IMR-90 (cell line): ENCODE measurements at regions not wholly inside any gene's neighbourhood (a gene's known extent, or its start where the extent isn't known, plus 50 kb on each side); places are given as distances from the start of the nearest gene placed in this dataset.

ENCODE experiments used
- ATAC-seq: fragments of 200-7000 bp; cut with Tn5 transposase; 2 replicates; pipeline ENCODE4 v1.9.1; 2020; ENCODE audit warnings: low read depth, mild to moderate bottlenecking, moderate library complexity
- BruUV-seq: library from RNA; stranded (reverse); fragments of 400-500 nt; replicated peaks from 2 replicates; lab custom pipeline; 2021; lab: Mats Ljungman, UMichigan
- CTCF ChIA-PET: fragments of 300-600 bp; formaldehyde crosslinking; extraction: SDS; loops from one replicate; lab custom pipeline; 2021; ENCODE audit warnings: antibody characterized with exemption; lab: Yijun Ruan, JAX
- POLR2A ChIA-PET: fragments of 300-600 bp; sonication (Branson Sonifier 250); formaldehyde crosslinking; loops from one replicate; lab custom pipeline; 2022; ENCODE audit warnings: antibody characterized with exemption; ENCODE audit not compliant: unreplicated experiment; lab: Charles Lee
- DNase-seq: peaks from one replicate; pipeline ENCODE4 v3.0.0; 2013
- H2AFZ ChIP-seq: replicated peaks from 2 replicates; pipeline ENCODE3; 2013; ENCODE audit warnings: low read length, mild to moderate bottlenecking; ENCODE audit not compliant: poor library complexity
- H2AK5ac ChIP-seq: 2 replicates; pipeline ENCODE4 v1.6.1; 2013; ENCODE audit warnings: low read depth, low read length, inconsistent platforms
- H2AK9ac ChIP-seq: replicated peaks from 2 replicates; pipeline ENCODE3; 2013; ENCODE audit warnings: mild to moderate bottlenecking, low read depth, low read length, moderate library complexity; ENCODE audit not compliant: poor library complexity
- H2BK120ac ChIP-seq: 2 replicates; pipeline ENCODE4 v1.6.1; 2013; ENCODE audit warnings: low read depth, low read length, inconsistent platforms
- H2BK15ac ChIP-seq: 3 replicates; pipeline ENCODE4 v1.6.1; 2013; ENCODE audit warnings: low read depth, low read length, inconsistent platforms
- H2BK20ac ChIP-seq: 2 replicates; pipeline ENCODE4 v1.6.1; 2013; ENCODE audit warnings: low read depth, mild to moderate bottlenecking, inconsistent platforms, low read length, moderate library complexity
- H2BK5ac ChIP-seq: 2 replicates; pipeline ENCODE4 v1.6.1; 2013; ENCODE audit warnings: mild to moderate bottlenecking, low read depth, low read length, inconsistent platforms; ENCODE audit not compliant: poor library complexity, severe bottlenecking
- H3K14ac ChIP-seq: replicated peaks from 2 replicates; pipeline ENCODE4 v1.6.1; 2013; ENCODE audit warnings: low read depth, low read length, inconsistent platforms
- H3K18ac ChIP-seq: 2 replicates; pipeline ENCODE4 v1.6.1; 2013; ENCODE audit warnings: low read depth, low read length, control low read depth
- H3K23ac ChIP-seq: 2 replicates; pipeline ENCODE4 v1.6.1; 2013; ENCODE audit warnings: low read depth, low read length, inconsistent platforms
- H3K27ac ChIP-seq: 2 replicates; pipeline ENCODE4 v1.5.1; 2013; ENCODE audit warnings: mild to moderate bottlenecking, control low read depth, low read length; ENCODE audit not compliant: insufficient read depth
- H3K27me3 ChIP-seq: 2 replicates; pipeline ENCODE4 v1.6.1; 2013; ENCODE audit warnings: low read length; ENCODE audit not compliant: control insufficient read depth, insufficient read depth
- H3K36me3 ChIP-seq: 2 replicates; pipeline ENCODE4 v1.6.1; 2013; ENCODE audit warnings: low read length, mixed read lengths; ENCODE audit not compliant: control insufficient read depth, insufficient read depth
- H3K4ac ChIP-seq: 2 replicates; pipeline ENCODE4 v1.6.1; 2013; ENCODE audit warnings: low read depth, low read length, inconsistent platforms
- H3K4me1 ChIP-seq: 2 replicates; pipeline ENCODE4 v1.6.1; 2013; ENCODE audit warnings: low read length, mixed read lengths; ENCODE audit not compliant: control insufficient read depth, insufficient read depth
- H3K4me2 ChIP-seq: 2 replicates; pipeline ENCODE4 v1.6.1; 2013; ENCODE audit warnings: low read depth, mild to moderate bottlenecking, control low read depth, low read length, moderate library complexity
- H3K4me3 ChIP-seq: 2 replicates; pipeline ENCODE4 v1.5.1; 2013; ENCODE audit warnings: low read depth, mild to moderate bottlenecking, control low read depth, low read length, moderate library complexity; ENCODE audit not compliant: insufficient read depth
- H3K56ac ChIP-seq: 2 replicates; pipeline ENCODE4 v1.6.1; 2013; ENCODE audit warnings: low read length, inconsistent platforms; ENCODE audit not compliant: insufficient read depth; ENCODE audit errors: extremely low read depth
- H3K79me1 ChIP-seq, 2 experiments: 2 replicates each; pipeline ENCODE4 v1.6.1; 2013; ENCODE audit warnings: low read length in 2 of 2, inconsistent platforms in 1 of 2, low read depth in 1 of 2
- H3K9ac ChIP-seq: 2 replicates; pipeline ENCODE4 v1.6.1; 2013; ENCODE audit warnings: low read depth, low read length, control low read depth
- H3K9me1 ChIP-seq: 2 replicates; pipeline ENCODE4 v1.6.1; 2013; ENCODE audit warnings: low read length, inconsistent platforms; ENCODE audit not compliant: insufficient read depth
- H3K9me3 ChIP-seq: 2 replicates; pipeline ENCODE4 v1.6.1; 2013; ENCODE audit warnings: low read length; ENCODE audit not compliant: control insufficient read depth, insufficient read depth
- H4K20me1 ChIP-seq: 2 replicates; pipeline ENCODE4 v1.6.1; 2013; ENCODE audit warnings: low read length, inconsistent platforms; ENCODE audit not compliant: insufficient read depth
- H4K5ac ChIP-seq: 2 replicates; pipeline ENCODE4 v1.6.1; 2013; ENCODE audit warnings: mild to moderate bottlenecking, low read depth, low read length, control low read depth
- H4K8ac ChIP-seq, 2 experiments: 2 replicates each; pipeline ENCODE4 v1.6.1; 2013; ENCODE audit warnings: low read depth in 2 of 2, low read length in 2 of 2, control low read depth in 1 of 2, inconsistent platforms in 1 of 2
- H4K91ac ChIP-seq: 2 replicates; pipeline ENCODE4 v1.6.1; 2013; ENCODE audit warnings: low read depth, low read length, inconsistent platforms; ENCODE audit not compliant: insufficient read depth
- BHLHE40 ChIP-seq: fragments of 150-350 bp; IDR thresholded peaks from 2 replicates; pipeline ENCODE4 v1.6.1; 2016; ENCODE audit warnings: mild to moderate bottlenecking, low read depth, low read length
- CEBPB ChIP-seq: IDR thresholded peaks from 2 replicates; pipeline ENCODE4 v1.6.1; 2012; ENCODE audit warnings: low read depth, low read length, improper control_type of control experiment
- CHD1 ChIP-seq: IDR thresholded peaks from 2 replicates; pipeline ENCODE4 v1.6.1; 2012; ENCODE audit warnings: low read depth, low read length, improper control_type of control experiment
- ELK1 ChIP-seq: fragments of 150-350 bp; IDR thresholded peaks from 2 replicates; pipeline ENCODE4 v1.6.1; 2016; ENCODE audit warnings: low read depth, mild to moderate bottlenecking, low read length, moderate library complexity, borderline replicate concordance
- FOS ChIP-seq: fragments of 150-350 bp; IDR thresholded peaks from 2 replicates; pipeline ENCODE4 v1.6.1; 2016; ENCODE audit warnings: low read depth, low read length
- MAFK ChIP-seq: IDR thresholded peaks from 2 replicates; pipeline ENCODE4 v1.6.1; 2012; ENCODE audit warnings: low read depth, low read length, improper control_type of control experiment
- MAZ ChIP-seq: IDR thresholded peaks from 2 replicates; pipeline ENCODE4 v1.6.1; 2012; ENCODE audit warnings: low read depth, mild to moderate bottlenecking, low read length, improper control_type of control experiment, moderate library complexity, borderline replicate concordance
- MXI1 ChIP-seq: IDR thresholded peaks from 2 replicates; pipeline ENCODE4 v1.6.1; 2012; ENCODE audit warnings: low read depth, mild to moderate bottlenecking, low read length, moderate library complexity, borderline replicate concordance
- NFE2L2 ChIP-seq: fragments of 150-350 bp; IDR thresholded peaks from 2 replicates; pipeline ENCODE4 v1.6.1; 2016; ENCODE audit warnings: low read depth, mild to moderate bottlenecking, low read length
- POLR2A ChIP-seq: IDR thresholded peaks from 2 replicates; pipeline ENCODE4 v1.6.1; 2012; ENCODE audit warnings: mild to moderate bottlenecking, low read depth, low read length
- RAD21 ChIP-seq: IDR thresholded peaks from 2 replicates; pipeline ENCODE4 v1.6.1; 2012; ENCODE audit warnings: low read length, improper control_type of control experiment
- RCOR1 ChIP-seq: IDR thresholded peaks from 2 replicates; pipeline ENCODE4 v1.6.1; 2012; ENCODE audit warnings: mild to moderate bottlenecking, low read length, improper control_type of control experiment; ENCODE audit not compliant: insufficient replicate concordance
- RFX5 ChIP-seq: IDR thresholded peaks from 2 replicates; pipeline ENCODE4 v1.8.0; 2012; ENCODE audit warnings: low read depth, mild to moderate bottlenecking, low read length, moderate library complexity
- SMC3 ChIP-seq: fragments of 150-350 bp; IDR thresholded peaks from 2 replicates; pipeline ENCODE4 v1.6.1; 2016; ENCODE audit warnings: low read depth, mild to moderate bottlenecking, antibody characterized with exemption, low read length, moderate library complexity
- USF2 ChIP-seq: fragments of 150-350 bp; IDR thresholded peaks from 2 replicates; pipeline ENCODE4 v1.6.1; 2017; ENCODE audit warnings: mild to moderate bottlenecking, antibody characterized with exemption, low read length, low read depth
- WGBS, 2 experiments: methylation state at CpG; one replicate each; pipeline versions ENCODE4 v1.1.5 to v1.1.7; 2013; ENCODE audit warnings: missing lambda C conversion rate in 2 of 2; ENCODE audit not compliant: insufficient read length in 1 of 2; ENCODE audit errors: extremely low coverage in 2 of 2; 5-methylcytosine and 5-hydroxymethylcytosine counted together
- dilution Hi-C: fragments of 300-500 bp; cut with HindIII; formaldehyde crosslinking; loops from one replicate; pipeline ENCODE4 v1.14.3; 2018; ENCODE audit warnings: low sequenced_read_pairs; ENCODE audit not compliant: unreplicated experiment
- in situ Hi-C: fragments of 300-500 bp; cut with MboI; formaldehyde crosslinking; loops from 3 replicates; pipeline ENCODE4 v1.14.3; 2019; ENCODE audit warnings: low sequenced_read_pairs, inconsistent platforms, mixed read lengths
- intact Hi-C: fragments of 100-400 bp; cut with micrococcal nuclease; formaldehyde crosslinking; loops from 2 replicates; pipeline ENCODE4 v1.10.0; 2022
- TF ChIP-seq, protein P1 (sequence below): conservative IDR thresholded peaks from 2 replicates; pipeline ENCODE4 v1.5.1; 2012; ENCODE audit warnings: mild to moderate bottlenecking, low read depth, low read length, improper control_type of control experiment

DNA sequence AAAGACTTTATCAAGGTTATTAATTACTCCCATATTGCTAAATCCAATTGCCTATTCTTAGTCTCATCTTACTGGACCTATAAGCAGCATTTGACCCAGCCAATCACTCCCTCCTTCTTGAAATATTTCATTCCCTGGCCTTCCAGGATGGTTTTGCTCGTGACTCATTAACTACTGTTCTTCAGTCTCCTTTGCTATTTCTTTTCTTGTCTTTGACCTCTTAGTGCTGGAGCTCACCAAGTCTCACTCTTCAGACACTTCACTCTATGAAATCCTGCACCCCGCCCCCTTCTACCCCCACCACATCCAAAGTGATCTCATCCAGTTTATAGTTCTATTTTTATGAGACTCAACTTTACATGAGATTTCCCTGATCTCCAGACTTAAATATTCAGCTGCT lies 803.1 kb upstream of the WWC1 start:
- Histone ChIP-seq H3K4me2 (no peak overlapping the region), H3K9ac (no peak overlapping the region), H3K79me1 (no peaks in the 10 kb centered on the region), H4K20me1 (no peaks in the 10 kb centered on the region), H3K4me3 (no peak overlapping the region), H4K8ac (no peak overlapping the region), H2AK9ac (no peak overlapping the region), H3K9me1 (no peaks in the 10 kb centered on the region), H2BK20ac (no peak overlapping the region), H2BK120ac (no peak overlapping the region), H3K18ac (no peak overlapping the region), H2AK5ac (no peak overlapping the region), H3K9me3 (no peaks in the 10 kb centered on the region), H3K56ac (no peak overlapping the region), H3K14ac (no peak overlapping the region), H3K23ac (no peak overlapping the region), H3K4ac (no peak overlapping the region), H4K5ac (no peak overlapping the region), H3K4me1 (no peaks in the 10 kb centered on the region), H3K27me3 (no peaks in the 10 kb centered on the region), H3K36me3 (no peaks in the 10 kb centered on the region), H3K27ac (no peak overlapping the region), H2AFZ (no peak overlapping the region), H2BK15ac (no peak overlapping the region), H4K91ac (no peak overlapping the region), H2BK5ac (no peak overlapping the region)
- intact Hi-C loops = no loop called here
- CTCF ChIA-PET = no interaction called here
- TF ChIP-seq MAFK (no peak), MXI1 (no peak), BHLHE40 (no peak), POLR2A (no peak), RAD21 (no peak), MAZ (no peak), ELK1 (no peak), FOS (no peak), RFX5 (no peak), SMC3 (no peak), RCOR1 (no peak), CHD1 (no peak), CEBPB (no peak), NFE2L2 (no peak), USF2 (no peak)
- TF ChIP-seq, protein P1, sequence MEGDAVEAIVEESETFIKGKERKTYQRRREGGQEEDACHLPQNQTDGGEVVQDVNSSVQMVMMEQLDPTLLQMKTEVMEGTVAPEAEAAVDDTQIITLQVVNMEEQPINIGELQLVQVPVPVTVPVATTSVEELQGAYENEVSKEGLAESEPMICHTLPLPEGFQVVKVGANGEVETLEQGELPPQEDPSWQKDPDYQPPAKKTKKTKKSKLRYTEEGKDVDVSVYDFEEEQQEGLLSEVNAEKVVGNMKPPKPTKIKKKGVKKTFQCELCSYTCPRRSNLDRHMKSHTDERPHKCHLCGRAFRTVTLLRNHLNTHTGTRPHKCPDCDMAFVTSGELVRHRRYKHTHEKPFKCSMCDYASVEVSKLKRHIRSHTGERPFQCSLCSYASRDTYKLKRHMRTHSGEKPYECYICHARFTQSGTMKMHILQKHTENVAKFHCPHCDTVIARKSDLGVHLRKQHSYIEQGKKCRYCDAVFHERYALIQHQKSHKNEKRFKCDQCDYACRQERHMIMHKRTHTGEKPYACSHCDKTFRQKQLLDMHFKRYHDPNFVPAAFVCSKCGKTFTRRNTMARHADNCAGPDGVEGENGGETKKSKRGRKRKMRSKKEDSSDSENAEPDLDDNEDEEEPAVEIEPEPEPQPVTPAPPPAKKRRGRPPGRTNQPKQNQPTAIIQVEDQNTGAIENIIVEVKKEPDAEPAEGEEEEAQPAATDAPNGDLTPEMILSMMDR = no peak
- POLR2A ChIA-PET = no interaction called here
- ATAC-seq (no peak), DNase-seq (no peak)
- in situ Hi-C loops = no loop called here
- dilution Hi-C loops = no loop called here
- 40% methylated on average over 1 of the region's 2 CpGs; no CpG with 5 or more reads in 1 of the 2 experiments for WGBS, 2 experiments
- no TSS peak for BruUV-seq
